HAP-1 (cell line): ENCODE measurements at regions not wholly inside any gene's neighbourhood (a gene's known extent, or its start where the extent isn't known, plus 50 kb on each side); places are given as distances from the start of the nearest gene placed in this dataset.

Experiments used
- DNase-seq, 2 experiments: peaks; one replicate each; pipeline ENCODE4 v3.0.0-alpha.2; 2016 to 2020; ENCODE audit warnings: low spot score in 2 of 2
- H3K27me3 ChIP-seq: fragments of 250-450 bp; sonication (Bioruptor Pico); 2 replicates; pipeline ENCODE4 v1.5.1; 2020; ENCODE audit warnings: low read depth, mild to moderate bottlenecking, moderate library complexity
- H3K36me3 ChIP-seq: fragments of 250-450 bp; sonication (Bioruptor Pico); replicated peaks from 2 replicates; pipeline ENCODE4 v1.5.1; 2020; ENCODE audit warnings: mild to moderate bottlenecking
- H3K4me1 ChIP-seq: fragments of 250-450 bp; sonication (Bioruptor Pico); 2 replicates; pipeline ENCODE4 v1.5.1; 2020; ENCODE audit warnings: mild to moderate bottlenecking
- H3K4me3 ChIP-seq: fragments of 250-450 bp; sonication (Bioruptor Pico); 2 replicates; pipeline ENCODE4 v1.5.1; 2020; ENCODE audit warnings: mild to moderate bottlenecking, moderate library complexity
- H3K9me3 ChIP-seq: fragments of 250-450 bp; sonication (Bioruptor Pico); 2 replicates; pipeline ENCODE4 v1.5.1; 2020; ENCODE audit warnings: mild to moderate bottlenecking, moderate library complexity
- in situ Hi-C: fragments of 300-500 bp; cut with MboI; formaldehyde crosslinking; loops from 3 replicates; pipeline ENCODE4 v1.14.3; 2020; ENCODE audit warnings: low sequenced_read_pairs, inconsistent platforms, mixed read lengths

DNA sequence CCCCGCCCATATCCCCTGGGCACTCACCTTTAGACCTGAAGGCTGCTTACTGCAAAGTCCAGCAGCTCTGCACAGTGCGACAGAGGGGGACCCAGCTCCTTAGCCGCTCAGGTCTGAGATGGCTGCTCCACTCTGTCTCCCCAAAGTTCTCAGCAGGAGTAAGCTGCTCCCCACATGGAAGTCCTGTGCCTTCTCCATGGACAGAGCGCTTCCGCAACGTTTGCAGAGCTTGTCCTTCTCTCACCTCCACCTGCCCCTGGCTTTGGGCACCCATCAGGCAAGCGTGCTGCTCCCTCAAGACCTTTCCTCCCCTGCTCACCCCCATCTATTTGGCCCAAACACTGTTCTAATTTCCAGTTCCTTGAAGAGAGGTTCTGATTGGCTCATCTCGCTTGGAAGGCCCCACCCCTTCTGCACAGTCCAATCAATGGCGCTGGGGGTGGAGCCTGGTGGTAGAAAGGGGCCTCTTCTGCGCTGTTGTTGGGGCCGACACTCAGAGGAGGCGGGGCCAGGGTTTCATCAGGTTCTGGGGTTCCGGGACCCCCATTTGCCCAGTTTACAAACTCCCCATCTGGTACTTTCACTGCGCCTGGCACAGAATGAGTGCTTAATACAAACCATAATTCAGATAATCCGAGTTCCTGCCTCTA is 137.2 kb downstream of the CYLD start:
- no peak for DNase-seq
- no peaks in the 10 kb centered on the region for H3K9me3 ChIP-seq
- in situ Hi-C loops = no loop called here
- no peaks in the 10 kb centered on the region for H3K36me3 ChIP-seq
- H3K4me3 ChIP-seq = no peak overlapping the region
- H3K27me3 ChIP-seq = no peaks in the 10 kb centered on the region
- no peaks in the 10 kb centered on the region for H3K4me1 ChIP-seq

DNA sequence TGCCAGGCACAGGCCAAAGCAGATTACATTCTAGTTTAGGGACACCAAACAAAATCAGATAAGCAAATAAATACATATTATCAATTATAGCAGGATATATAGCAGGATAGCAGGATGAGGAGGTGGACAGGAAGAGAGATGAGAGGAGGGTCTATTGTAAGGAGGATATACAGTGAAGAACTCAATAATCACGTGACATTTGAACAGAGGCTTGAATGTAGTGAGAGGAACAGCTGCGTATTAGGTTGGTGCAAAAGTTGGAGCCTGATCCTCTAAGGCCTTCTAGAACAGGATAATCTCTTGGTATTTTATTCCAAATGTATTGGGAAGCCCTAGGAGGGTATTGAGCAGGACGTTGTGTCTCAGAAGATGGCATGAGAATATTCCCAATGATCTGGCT is 136.7 kb downstream of the CYLD start:
- no peak for DNase-seq
- H3K9me3 ChIP-seq = no peaks in the 10 kb centered on the region
- no peaks in the 10 kb centered on the region for H3K27me3 ChIP-seq
- in situ Hi-C loops = no loop called here
- H3K4me1 ChIP-seq = no peaks in the 10 kb centered on the region
- H3K36me3 ChIP-seq = no peaks in the 10 kb centered on the region
- H3K4me3 ChIP-seq = no peak overlapping the region

DNA sequence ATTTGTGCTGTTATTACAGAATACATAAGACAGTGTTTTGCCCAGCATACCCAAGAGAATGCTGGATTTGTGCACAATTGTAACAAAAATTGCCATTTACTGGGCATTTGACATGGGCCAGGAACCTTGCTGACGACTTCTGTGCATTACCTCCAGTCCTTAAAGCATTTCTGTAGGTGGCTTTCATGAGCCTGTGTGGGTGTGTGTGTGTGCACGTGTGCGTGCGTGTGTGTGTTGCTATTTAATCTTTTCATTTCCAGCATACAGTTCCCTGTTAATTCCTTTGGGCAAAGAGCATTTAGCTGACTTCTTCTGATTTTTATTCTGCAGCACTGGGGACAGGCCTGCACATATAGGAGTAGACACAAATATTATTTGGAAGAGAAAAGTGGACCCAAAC is 134.4 kb downstream of the CYLD start:
- DNase-seq = no peak
- Histone ChIP-seq H3K4me1 (no peaks in the 10 kb centered on the region), H3K9me3 (no peaks in the 10 kb centered on the region), H3K27me3 (no peaks in the 10 kb centered on the region), H3K36me3 (no peaks in the 10 kb centered on the region), H3K4me3 (no peak overlapping the region)
- in situ Hi-C loops = no loop called here

DNA sequence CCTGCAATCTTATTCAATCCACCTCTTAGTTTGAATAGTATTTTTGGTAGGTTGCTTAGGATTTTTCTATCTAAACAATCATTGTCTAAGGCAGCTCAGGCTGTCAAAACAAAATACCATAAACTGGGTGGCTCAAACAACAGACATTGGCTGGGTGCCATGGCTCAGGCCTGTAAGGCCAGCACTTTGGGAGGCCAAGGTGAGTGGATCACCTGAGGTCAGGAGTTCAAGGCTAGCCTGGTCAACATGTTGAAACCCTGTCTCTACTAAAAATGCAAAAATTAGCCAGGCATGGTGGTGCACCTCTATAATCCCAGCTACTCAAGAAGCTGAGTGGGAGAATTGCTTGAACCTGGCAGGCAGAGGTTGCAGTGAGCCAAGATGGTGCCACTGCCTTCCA is 126.7 kb downstream of the CYLD start:
- H3K4me3 ChIP-seq = no peak overlapping the region
- in situ Hi-C loops = no loop called here

DNA sequence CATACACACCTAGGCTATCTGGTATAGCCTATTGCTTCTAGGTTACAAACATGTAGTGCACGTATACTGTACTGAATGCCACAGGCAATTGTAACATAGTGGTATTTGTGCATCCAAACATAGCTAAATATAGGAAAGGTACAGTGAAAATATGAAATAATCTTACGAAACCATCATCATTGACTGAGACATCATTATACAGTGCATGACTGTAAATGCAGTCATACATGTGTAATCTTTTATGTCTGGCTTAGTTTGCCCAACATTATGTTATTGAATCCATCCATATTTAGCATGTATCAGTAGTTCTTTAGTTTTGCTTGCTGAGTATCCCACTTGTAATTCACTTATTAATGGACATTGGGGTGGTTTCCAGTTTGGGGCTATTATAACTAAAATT is 124.9 kb downstream of the CYLD start:
- Histone ChIP-seq H3K4me1 (no peaks in the 10 kb centered on the region), H3K9me3 (no peaks in the 10 kb centered on the region), H3K4me3 (no peak overlapping the region), H3K36me3 (no peaks in the 10 kb centered on the region), H3K27me3 (no peaks in the 10 kb centered on the region)
- in situ Hi-C loops = no loop called here
- DNase-seq = no peak

More for the DNA sequence above, 126.7 kb downstream of the CYLD start:
- H3K27me3 ChIP-seq = no peaks in the 10 kb centered on the region
- H3K4me1 ChIP-seq = no peaks in the 10 kb centered on the region
- no peaks in the 10 kb centered on the region for H3K36me3 ChIP-seq
- H3K9me3 ChIP-seq = no peaks in the 10 kb centered on the region
- no peak for DNase-seq

DNA sequence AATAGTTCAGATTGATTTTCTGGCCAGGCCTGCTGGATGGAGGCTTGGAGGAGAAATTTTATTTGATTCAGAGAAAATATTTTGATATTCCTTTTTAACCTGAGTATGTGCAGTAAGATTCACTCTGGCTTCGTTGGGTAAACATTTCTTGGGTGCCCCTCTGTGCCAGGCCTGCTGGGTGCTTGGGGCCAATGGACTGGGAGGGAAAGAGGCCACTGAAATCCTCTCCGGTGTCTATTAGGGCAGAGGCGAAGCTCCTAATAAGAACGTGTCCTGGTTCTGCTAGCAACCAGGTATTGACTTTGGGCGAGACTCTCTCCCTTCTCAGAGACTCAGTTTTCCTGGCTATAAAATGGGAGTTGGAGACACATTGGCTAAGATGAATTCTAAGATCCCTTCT is 122.5 kb downstream of the CYLD start:
- Histone ChIP-seq H3K27me3 (no peaks in the 10 kb centered on the region), H3K4me3 (no peak overlapping the region), H3K36me3 (no peaks in the 10 kb centered on the region), H3K4me1 (no peaks in the 10 kb centered on the region), H3K9me3 (no peaks in the 10 kb centered on the region)
- in situ Hi-C loops = no loop called here
- no peak for DNase-seq

DNA sequence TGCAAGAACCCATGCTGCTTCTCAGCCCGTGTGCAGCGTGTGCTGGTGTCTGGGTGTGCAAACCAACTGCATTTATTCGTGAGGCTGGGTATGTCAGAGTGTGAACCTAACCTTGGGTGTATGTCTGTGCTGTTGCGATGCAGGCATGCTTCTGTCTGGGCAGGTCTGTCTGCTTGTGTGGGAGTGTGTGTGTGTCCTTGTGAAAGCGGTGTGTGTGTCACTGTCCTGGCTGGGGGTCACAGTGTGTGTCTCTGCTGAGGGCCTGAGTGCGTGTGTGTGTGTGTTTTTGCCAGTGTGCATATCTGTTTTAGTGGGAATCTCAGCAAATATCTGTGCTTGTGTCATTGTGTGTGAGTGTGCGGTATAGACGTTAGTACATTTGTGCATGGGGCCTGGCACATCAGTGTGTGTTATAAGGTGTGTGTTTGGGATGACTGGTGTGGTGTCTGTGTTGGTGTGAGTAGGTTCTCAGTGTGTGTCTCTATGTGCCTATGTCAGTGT is 121.8 kb downstream of the CYLD start:
- Histone ChIP-seq H3K4me3 (no peak overlapping the region), H3K4me1 (no peaks in the 10 kb centered on the region), H3K36me3 (no peaks in the 10 kb centered on the region), H3K9me3 (no peaks in the 10 kb centered on the region), H3K27me3 (no peaks in the 10 kb centered on the region)
- in situ Hi-C loops = no loop called here
- DNase-seq = no peak

DNA sequence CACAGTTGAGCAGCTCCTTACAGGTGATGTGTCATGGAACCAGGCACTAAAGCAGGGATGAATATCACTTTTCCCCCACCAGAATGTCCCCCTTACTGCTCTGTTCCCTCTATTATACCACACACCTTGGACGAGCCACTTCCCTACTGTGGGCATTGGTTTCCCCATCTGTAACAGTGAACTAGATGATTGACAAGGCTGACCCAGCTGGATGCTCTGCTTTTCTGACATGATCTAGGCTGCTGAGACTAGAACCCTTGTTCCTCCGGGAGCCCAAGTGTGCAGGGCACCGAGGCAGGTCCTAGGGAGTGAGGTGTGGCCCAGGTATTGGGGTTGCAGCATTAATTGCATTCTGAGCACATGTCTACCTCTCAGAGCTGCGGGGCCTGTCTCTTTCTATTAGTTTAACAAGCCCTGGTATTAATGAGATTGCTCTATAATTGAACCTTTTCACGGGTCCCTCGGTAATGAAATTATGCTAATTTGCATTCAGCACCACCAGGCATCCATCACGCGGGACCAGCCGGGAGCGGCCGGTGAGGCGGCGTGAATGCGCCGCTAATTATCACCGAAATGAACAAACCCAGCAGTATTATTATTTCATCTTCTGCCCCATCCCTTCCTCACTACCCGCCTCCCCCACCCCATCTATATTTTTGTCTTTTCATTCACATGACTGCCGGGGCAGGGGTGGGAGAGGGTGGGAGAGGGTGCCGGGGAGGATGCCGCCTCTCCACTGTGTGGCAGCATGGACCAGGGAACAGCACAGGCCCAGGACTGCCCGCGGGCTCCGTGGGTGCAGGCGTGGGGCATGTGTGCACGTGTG is 121.1 kb downstream of the CYLD start:
- no peaks in the 10 kb centered on the region for H3K27me3 ChIP-seq
- no peak overlapping the region for H3K4me3 ChIP-seq
- H3K4me1 ChIP-seq = no peaks in the 10 kb centered on the region
- no peaks in the 10 kb centered on the region for H3K9me3 ChIP-seq
- no peak for DNase-seq
- no peaks in the 10 kb centered on the region for H3K36me3 ChIP-seq
- in situ Hi-C loops = no loop called here

DNA sequence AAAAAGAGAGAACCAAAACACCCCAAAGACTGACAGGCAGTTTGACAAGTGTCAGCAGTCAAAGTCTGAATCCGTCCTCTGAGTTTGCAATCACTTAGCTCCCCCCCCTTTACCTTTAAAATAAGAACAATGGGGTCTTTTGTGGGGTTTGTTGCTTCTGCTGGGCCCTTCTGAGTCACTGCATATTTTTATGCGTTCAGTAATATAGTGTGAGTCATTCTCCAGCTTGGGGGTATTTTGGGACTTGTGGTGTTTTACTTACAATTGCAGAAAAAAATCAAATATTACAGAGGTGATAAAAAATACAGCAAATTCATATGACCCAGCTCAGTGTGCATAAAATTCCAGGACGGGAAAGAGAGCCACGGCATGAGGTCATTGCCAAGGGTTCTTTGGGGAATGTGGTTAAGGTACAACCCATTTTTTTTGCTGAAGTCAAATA is 120.1 kb downstream of the CYLD start:
- no peaks in the 10 kb centered on the region for H3K4me1 ChIP-seq
- H3K27me3 ChIP-seq = no peaks in the 10 kb centered on the region
- no peak overlapping the region for H3K4me3 ChIP-seq
- DNase-seq = no peak
- no peaks in the 10 kb centered on the region for H3K36me3 ChIP-seq
- H3K9me3 ChIP-seq = no peaks in the 10 kb centered on the region
- in situ Hi-C loops = no loop called here

DNA sequence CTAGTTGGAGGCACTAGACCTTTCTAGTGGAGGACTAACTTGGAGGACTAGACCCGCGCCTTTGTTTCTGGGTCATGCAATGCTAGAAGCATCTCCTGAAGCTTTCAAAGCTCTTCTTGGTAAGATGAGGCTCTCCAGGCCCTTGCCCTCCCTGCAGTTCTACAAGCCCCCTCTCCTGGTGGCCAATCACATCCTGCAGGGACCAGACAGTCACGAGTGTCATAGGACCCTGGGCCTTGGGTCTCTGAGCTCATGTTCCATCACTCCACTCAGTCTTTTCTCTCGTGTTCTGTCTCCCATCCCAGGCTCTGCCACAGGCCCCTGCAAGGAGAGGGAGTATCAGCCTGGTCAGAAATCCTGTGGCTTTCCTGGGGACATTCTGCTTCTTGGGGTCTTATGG is 119.6 kb downstream of the CYLD start:
- Histone ChIP-seq H3K27me3 (no peaks in the 10 kb centered on the region), H3K4me3 (no peak overlapping the region), H3K36me3 (no peaks in the 10 kb centered on the region), H3K4me1 (no peaks in the 10 kb centered on the region), H3K9me3 (no peaks in the 10 kb centered on the region)
- no peak for DNase-seq
- in situ Hi-C loops = no loop called here

DNA sequence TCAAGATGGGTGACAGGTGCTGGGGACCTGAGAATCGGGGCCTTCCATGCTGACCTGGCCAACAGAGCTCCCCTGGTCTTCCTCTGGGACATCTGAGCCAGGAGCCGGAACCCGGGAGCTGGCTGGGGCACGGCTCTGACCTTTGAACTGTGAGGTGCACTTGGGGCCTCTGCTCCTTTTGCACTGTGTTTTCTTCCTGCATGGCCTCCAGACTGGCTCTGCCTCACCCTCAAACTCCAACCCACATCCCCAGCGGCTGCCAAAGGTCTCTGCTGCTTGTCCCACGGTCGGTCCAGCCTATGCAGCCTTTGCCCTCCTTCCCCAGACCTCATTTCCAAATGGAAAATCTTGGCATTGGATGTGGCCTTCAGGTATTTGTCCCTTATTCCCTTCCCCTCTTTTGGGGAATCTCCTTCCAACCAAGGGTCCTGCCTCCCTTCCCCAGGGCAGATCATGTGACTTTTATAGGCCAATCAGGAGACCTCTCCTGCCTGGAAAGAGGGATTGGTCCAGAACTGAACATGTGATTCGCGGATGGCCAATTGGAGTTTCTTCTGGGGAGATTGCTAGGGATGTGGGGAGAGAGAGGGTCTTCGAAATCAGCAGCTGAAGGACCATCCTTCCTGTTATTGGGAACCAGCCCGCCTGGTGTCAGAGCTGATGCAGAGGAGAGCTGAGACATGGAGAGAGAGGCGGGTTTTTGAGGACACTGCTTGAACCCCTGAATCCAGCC is 117.9 kb downstream of the CYLD start:
- DNase-seq = no peak
- H3K4me3 ChIP-seq = no peak overlapping the region
- in situ Hi-C loops = no loop called here
- no peaks in the 10 kb centered on the region for H3K27me3 ChIP-seq
- H3K9me3 ChIP-seq = no peaks in the 10 kb centered on the region
- H3K4me1 ChIP-seq = no peaks in the 10 kb centered on the region
- no peaks in the 10 kb centered on the region for H3K36me3 ChIP-seq

DNA sequence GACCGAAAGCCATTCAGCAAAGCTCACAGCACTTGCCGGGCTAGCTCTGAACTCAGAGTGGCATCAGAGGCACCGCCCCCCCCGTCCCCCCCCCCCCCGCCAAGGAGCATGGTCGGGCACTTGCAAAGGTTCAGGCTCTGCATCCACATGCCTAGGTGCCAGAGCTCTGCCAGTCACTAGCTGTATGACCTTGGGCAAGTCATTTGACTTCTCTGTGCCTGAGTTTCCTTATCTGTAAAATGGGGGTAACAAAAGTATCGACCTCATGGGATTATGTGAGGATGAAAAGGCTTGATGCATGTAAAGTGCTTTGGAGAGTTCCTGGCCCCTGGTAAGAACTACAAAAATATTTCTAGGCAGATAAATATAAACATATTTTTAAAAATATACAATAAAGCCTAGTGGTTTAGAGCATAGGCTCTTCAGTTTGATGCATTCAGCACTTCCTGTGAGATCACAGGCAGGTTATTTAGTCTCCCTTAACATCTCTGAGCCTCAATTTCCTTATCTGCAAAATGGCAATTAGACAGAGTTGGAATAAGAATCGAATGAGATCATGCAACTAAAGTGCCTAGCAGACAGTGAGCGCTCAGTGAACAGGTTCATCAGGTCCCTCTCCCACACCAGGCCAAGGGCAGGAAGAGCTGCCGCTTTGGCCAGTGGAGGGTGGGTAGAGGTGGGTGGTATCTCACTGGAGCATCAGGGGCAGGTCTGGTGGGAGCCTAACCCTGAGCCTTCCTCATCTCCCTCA is 117.2 kb downstream of the CYLD start:
- H3K4me1 ChIP-seq = no peaks in the 10 kb centered on the region
- H3K27me3 ChIP-seq = no peaks in the 10 kb centered on the region
- H3K4me3 ChIP-seq = no peak overlapping the region
- DNase-seq = no peak
- H3K9me3 ChIP-seq = no peaks in the 10 kb centered on the region
- H3K36me3 ChIP-seq = no peaks in the 10 kb centered on the region
- in situ Hi-C loops = no loop called here

DNA sequence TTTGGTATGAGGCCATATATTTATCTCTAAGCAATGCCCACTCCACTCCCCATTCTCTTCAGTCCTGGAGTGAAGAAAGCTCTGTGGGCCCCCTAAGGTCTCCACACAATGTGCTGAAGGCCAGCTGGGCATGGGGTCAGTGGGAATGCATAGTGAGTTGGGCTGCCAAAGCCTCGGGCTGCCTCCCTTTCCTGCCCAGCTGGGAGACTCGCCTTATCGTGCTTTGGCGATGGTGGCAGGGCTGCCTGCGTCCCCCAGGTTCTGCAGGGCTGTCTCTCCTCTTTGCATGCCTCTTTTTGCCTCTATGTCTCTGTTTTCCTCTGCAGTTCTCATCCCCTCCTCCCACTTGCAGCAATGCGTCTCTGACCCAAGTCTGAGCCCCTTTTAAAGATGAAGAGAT is 116.5 kb downstream of the CYLD start:
- Histone ChIP-seq H3K36me3 (no peaks in the 10 kb centered on the region), H3K9me3 (no peaks in the 10 kb centered on the region), H3K27me3 (no peaks in the 10 kb centered on the region), H3K4me3 (no peak overlapping the region), H3K4me1 (no peaks in the 10 kb centered on the region)
- in situ Hi-C loops = no loop called here
- DNase-seq = no peak
